Activated CD4-positive, alpha-beta T cell treated with anti-CD3 and anti-CD28 coated beads, Interleukin-2, amount 10 ng/mL, durations not matched to agents 24 days and 14 days (primary cell): ENCODE measurements at regions not wholly inside any gene's neighbourhood (a gene's known extent, or its start where the extent isn't known, plus 50 kb on each side); places are given as distances from the start of the nearest gene placed in this dataset.

Source experiments
- DNase-seq: peaks from one replicate; pipeline ENCODE4 v3.0.0; 2022
- H3K27ac Mint-ChIP-seq: one replicate; pipeline ENCODE4 v1.8.0; 2022; ENCODE audit warnings: mild to moderate bottlenecking, mixed read lengths
- H3K27me3 Mint-ChIP-seq: one replicate; pipeline ENCODE4 v1.8.0; 2022; ENCODE audit warnings: mixed read lengths
- H3K36me3 Mint-ChIP-seq: one replicate; pipeline ENCODE4 v1.8.0; 2022; ENCODE audit warnings: low read depth, mild to moderate bottlenecking, mixed read lengths
- H3K4me1 Mint-ChIP-seq: one replicate; pipeline ENCODE4 v1.8.0; 2021; ENCODE audit warnings: mixed read lengths
- H3K4me3 Mint-ChIP-seq: one replicate; pipeline ENCODE4 v1.8.0; 2022; ENCODE audit warnings: mild to moderate bottlenecking, moderate library complexity, mixed read lengths
- H3K9me3 Mint-ChIP-seq: one replicate; pipeline ENCODE4 v1.8.0; 2021; ENCODE audit warnings: mixed read lengths
- intact Hi-C: fragments of 100-400 bp; cut with micrococcal nuclease; formaldehyde crosslinking; loops from one replicate; pipeline ENCODE4 v1.15.1; 2023

DNA sequence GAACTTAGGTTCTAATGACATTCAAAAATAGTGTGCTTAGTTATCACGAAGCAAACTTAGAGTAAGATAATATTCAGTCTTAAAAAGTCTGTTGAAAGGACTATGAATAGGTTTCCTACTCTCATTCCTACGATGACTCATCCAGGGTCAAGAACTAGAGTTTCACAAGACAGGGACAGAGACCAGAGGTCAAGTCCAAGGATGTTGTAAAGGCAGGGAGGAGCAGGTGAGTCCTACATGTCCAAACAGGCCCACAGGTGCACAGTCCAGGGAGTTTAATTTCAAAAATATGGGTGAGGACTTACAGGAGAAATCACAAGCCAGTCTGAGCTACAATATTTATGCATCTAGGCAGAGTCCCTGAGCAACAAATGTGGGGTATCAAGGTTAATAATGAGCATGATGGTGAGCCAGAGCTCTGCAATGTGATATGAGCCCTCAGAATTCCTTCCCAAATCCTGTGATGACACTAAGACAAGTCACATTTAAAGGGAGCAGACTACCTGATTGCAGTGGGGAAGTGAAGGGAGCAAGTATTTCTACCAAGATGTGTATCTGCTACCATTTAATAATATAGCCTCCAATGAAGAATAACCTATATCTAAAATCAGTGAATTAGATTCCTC lies 100.0 kb upstream of the NRIP1 start:
- no peak overlapping the region for H3K27ac Mint-ChIP-seq
- H3K4me3 Mint-ChIP-seq: no peak overlapping the region
- no peaks in the 10 kb centered on the region for H3K4me1 Mint-ChIP-seq
- no peaks in the 10 kb centered on the region for H3K36me3 Mint-ChIP-seq
- DNase-seq: no peak
- intact Hi-C loops: no loop called here
- H3K27me3 Mint-ChIP-seq: no peaks in the 10 kb centered on the region
- peaks cover 5% of the 10 kb centered on the region for H3K9me3 Mint-ChIP-seq

DNA sequence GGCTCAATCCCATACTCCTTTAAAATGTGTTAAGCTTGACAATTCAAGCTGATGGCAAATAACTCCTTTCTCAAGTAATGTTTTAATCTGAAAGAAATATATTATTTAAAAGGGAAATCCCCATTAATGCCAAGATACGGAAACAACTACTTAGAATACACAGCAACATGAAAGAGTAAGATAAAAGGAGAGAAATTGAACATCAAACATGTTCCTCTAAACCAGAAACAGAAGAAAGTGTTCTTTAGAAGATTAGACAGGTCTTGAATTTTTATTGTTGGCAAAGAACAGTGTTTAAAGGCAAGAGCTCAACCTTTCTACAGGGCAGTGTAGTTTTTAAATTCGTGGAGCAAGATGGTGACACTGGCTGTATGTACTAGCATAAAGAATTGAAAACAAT lies 105.8 kb upstream of the NRIP1 start:
- Mint-ChIP-seq H3K36me3 (no peaks in the 10 kb centered on the region), H3K27ac (no peak overlapping the region), H3K9me3 (peaks cover 5% of the 10 kb centered on the region), H3K4me1 (no peaks in the 10 kb centered on the region), H3K27me3 (no peaks in the 10 kb centered on the region), H3K4me3 (no peak overlapping the region)
- no peak for DNase-seq
- intact Hi-C loops: no loop called here

DNA sequence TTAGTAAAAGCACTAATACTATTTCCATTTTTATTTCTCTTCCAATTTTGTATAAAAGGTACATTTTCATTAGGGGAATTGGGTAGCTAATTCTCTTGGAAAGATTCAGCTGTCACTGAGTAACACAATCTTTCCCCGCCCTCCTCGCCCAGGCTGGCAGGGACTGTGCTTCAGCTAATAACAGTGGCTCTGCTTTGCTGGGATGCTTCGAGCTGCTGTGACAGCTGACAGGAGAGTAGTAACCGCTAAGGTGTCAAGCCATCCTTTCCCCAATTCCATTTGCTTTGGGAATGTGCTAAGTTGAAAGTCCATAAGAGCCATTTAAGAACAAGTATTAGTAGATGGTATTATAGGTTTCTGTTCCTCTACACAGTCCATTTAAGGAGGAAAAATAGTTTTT lies 106.7 kb upstream of the NRIP1 start:
- Mint-ChIP-seq H3K9me3 (peaks cover 5% of the 10 kb centered on the region), H3K27me3 (no peaks in the 10 kb centered on the region), H3K36me3 (no peaks in the 10 kb centered on the region), H3K27ac (no peak overlapping the region), H3K4me1 (no peaks in the 10 kb centered on the region), H3K4me3 (no peak overlapping the region)
- no peak for DNase-seq
- intact Hi-C loops: no loop called here

DNA sequence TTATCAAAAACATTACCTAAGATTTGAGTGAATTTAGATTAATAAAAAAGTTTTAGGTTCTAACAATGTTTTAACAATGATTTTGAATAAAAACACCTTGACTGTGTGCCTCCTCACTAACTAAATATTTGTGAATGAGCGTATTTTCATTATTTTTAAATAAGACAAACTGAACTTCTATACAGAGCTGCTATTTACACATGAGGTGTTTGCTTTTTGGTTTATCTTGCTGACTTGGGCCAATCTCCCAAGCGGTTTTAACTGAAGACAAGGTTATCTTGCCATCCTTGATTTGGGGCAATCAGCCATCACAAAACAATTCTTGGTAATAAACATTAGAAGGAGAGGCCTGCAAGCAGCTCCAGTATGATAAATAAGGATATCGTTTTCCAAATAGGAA lies 108.2 kb upstream of the NRIP1 start:
- H3K36me3 Mint-ChIP-seq: no peaks in the 10 kb centered on the region
- no peaks in the 10 kb centered on the region for H3K4me1 Mint-ChIP-seq
- DNase-seq: no peak
- H3K9me3 Mint-ChIP-seq: peaks cover 2% of the 10 kb centered on the region
- no peak overlapping the region for H3K27ac Mint-ChIP-seq
- no peak overlapping the region for H3K4me3 Mint-ChIP-seq
- intact Hi-C loops: no loop called here
- no peaks in the 10 kb centered on the region for H3K27me3 Mint-ChIP-seq

DNA sequence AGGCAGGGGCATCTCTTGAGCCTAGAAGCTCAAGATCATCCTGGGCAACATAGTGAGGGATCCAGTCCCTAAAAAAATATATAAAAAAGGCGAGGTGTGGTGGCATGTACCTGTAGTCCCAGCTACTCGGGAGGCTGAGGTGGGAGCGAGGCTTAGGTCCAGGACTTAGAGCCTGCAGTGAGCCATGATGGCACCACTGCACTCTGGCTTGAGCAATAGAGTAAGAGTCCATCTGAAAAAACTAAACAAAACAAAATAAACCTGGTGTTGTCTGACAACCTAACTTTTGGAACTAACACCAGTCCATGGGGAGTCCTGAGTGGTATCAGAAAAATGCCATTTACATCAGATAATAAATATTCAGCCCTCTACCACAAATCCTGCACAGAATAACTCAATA lies 110.1 kb upstream of the NRIP1 start:
- H3K36me3 Mint-ChIP-seq: no peaks in the 10 kb centered on the region
- no peaks in the 10 kb centered on the region for H3K27me3 Mint-ChIP-seq
- no peaks in the 10 kb centered on the region for H3K9me3 Mint-ChIP-seq
- DNase-seq: no peak
- no peak overlapping the region for H3K4me3 Mint-ChIP-seq
- H3K4me1 Mint-ChIP-seq: no peaks in the 10 kb centered on the region
- no peak overlapping the region for H3K27ac Mint-ChIP-seq
- intact Hi-C loops: no loop called here

DNA sequence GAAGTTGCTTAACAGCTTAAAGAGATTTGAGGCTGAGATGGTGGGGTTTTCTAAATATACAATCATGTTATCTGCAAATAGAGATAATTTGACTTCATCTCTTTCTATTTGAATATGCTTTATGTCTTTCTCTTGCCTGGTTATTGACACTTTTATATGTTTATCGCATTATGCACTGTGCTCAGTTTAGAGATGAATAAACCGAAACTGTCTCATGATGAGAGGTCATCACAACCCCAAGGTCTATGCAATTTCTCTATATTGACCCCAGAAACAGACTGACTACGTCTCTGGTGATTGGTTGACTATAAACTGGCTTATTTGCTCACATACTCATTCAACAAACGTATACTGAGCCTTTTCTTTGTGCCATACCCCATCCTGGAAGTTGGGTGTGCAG lies 117.9 kb upstream of the NRIP1 start:
- H3K4me3 Mint-ChIP-seq: no peak overlapping the region
- H3K4me1 Mint-ChIP-seq: no peaks in the 10 kb centered on the region
- H3K9me3 Mint-ChIP-seq: no peaks in the 10 kb centered on the region
- intact Hi-C loops: no loop called here
- no peaks in the 10 kb centered on the region for H3K36me3 Mint-ChIP-seq
- H3K27me3 Mint-ChIP-seq: no peaks in the 10 kb centered on the region
- DNase-seq: no peak
- H3K27ac Mint-ChIP-seq: no peak overlapping the region

DNA sequence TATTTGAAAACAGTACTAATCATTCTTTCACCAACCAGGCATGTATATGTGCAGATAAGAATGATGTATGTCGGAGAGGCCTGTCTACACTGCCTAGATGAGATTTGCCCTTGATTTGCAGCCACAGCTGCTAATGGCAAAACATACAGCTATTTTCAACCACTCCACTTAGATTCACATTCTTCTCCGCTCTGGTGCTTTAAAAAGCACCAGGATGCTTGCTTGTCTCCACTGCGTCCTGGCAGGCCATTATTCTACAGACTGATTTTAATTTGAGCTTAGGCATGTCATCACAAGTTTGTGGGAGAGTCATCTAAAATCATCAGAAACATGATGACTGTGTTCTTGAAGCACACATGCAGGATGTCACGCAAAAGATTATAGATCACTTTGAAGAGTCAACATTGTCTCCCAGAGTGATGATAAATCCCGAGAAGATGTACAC lies 119.0 kb upstream of the NRIP1 start:
- Mint-ChIP-seq H3K27me3 (no peaks in the 10 kb centered on the region), H3K4me3 (no peak overlapping the region), H3K4me1 (no peaks in the 10 kb centered on the region), H3K36me3 (no peaks in the 10 kb centered on the region), H3K27ac (no peak overlapping the region), H3K9me3 (no peaks in the 10 kb centered on the region)
- intact Hi-C loops: no loop called here
- DNase-seq: no peak

DNA sequence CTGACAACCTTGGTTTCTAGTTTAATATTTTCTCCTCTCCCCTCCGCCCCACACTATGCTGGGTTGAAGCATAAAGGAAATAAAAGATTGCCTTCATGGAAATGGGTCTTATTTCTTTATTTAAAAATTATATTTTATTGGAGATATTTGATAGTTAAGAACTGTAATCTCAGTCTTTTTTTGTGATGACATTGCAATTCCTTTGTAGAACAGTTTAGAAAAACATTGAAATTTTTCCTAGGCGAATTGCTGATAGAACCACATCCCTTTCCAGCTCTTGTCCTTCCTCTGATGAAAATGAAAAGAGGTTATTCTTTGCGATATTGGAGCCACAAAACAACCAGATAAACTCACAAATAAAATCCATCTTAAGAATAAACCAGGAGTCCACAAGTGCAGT lies 125.6 kb upstream of the NRIP1 start:
- H3K27me3 Mint-ChIP-seq: no peaks in the 10 kb centered on the region
- no peak for DNase-seq
- no peak overlapping the region for H3K4me3 Mint-ChIP-seq
- no peaks in the 10 kb centered on the region for H3K36me3 Mint-ChIP-seq
- H3K4me1 Mint-ChIP-seq: no peaks in the 10 kb centered on the region
- H3K27ac Mint-ChIP-seq: no peak overlapping the region
- intact Hi-C loops: no loop called here
- H3K9me3 Mint-ChIP-seq: no peaks in the 10 kb centered on the region

DNA sequence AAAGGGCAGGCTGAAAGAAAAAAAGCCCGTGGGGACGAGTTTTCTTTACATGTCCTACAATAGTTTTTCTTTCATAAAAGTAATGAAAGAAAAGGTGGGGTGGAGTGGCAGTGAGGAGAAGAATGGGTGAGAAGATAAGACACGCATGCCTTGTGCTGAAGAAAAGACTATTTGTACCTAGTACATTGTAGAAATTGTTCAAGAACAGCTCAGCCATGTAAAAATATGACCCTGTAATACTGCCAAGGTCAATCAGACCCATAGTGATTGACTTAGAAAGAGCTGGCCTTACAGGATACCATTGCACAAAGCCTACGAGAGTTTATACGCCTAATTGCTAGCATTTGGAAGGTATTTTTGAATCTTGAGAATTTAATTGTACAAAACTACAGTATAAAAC lies 126.0 kb upstream of the NRIP1 start:
- no peaks in the 10 kb centered on the region for H3K4me1 Mint-ChIP-seq
- no peaks in the 10 kb centered on the region for H3K36me3 Mint-ChIP-seq
- H3K27ac Mint-ChIP-seq: no peak overlapping the region
- H3K4me3 Mint-ChIP-seq: no peak overlapping the region
- H3K27me3 Mint-ChIP-seq: no peaks in the 10 kb centered on the region
- DNase-seq: no peak
- H3K9me3 Mint-ChIP-seq: no peaks in the 10 kb centered on the region
- intact Hi-C loops: no loop called here

DNA sequence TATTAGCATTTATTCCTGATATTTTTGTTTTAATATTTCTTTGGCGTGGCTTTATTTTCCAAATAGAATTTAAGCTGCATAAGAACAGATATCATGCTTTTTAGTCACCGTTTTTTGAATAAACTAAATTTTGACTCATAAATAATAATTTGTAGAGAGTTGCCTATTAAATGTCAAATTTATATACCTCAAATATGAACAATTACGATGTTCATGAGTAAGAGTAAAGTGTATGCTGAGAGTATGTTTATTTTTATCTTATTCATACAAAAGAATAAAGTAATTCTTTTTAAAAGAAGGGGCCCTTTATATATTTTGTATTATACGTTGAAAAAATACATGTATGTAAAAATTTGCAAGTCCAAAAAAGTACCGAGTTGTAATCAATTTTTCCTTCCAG lies 126.5 kb upstream of the NRIP1 start:
- H3K27ac Mint-ChIP-seq: no peak overlapping the region
- intact Hi-C loops: no loop called here
- no peak for DNase-seq
- no peaks in the 10 kb centered on the region for H3K9me3 Mint-ChIP-seq
- no peaks in the 10 kb centered on the region for H3K36me3 Mint-ChIP-seq
- H3K4me1 Mint-ChIP-seq: no peaks in the 10 kb centered on the region
- no peak overlapping the region for H3K4me3 Mint-ChIP-seq
- H3K27me3 Mint-ChIP-seq: no peaks in the 10 kb centered on the region

DNA sequence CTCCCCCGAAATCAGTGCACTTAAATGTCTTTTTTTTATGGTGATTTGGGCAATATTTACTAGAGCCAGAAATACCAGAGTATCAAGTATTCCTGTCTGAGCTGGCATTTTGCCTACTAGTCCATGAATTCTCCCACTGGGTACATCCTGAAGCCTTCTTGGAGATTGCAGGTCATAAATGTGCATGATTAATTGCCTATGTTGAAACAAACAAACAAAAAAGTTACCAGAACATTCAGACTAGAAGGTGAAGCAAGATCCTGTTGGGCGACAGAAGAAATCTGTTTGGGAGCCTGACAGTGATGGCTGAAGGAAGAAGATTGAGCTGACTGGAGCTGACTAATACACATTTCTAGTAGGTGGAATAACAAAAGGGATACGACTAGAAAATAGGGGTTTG lies 127.4 kb upstream of the NRIP1 start:
- no peak overlapping the region for H3K4me3 Mint-ChIP-seq
- no peak overlapping the region for H3K27ac Mint-ChIP-seq
- H3K27me3 Mint-ChIP-seq: no peaks in the 10 kb centered on the region
- no peaks in the 10 kb centered on the region for H3K4me1 Mint-ChIP-seq
- H3K9me3 Mint-ChIP-seq: no peaks in the 10 kb centered on the region
- no peak for DNase-seq
- H3K36me3 Mint-ChIP-seq: no peaks in the 10 kb centered on the region
- intact Hi-C loops: no loop called here

DNA sequence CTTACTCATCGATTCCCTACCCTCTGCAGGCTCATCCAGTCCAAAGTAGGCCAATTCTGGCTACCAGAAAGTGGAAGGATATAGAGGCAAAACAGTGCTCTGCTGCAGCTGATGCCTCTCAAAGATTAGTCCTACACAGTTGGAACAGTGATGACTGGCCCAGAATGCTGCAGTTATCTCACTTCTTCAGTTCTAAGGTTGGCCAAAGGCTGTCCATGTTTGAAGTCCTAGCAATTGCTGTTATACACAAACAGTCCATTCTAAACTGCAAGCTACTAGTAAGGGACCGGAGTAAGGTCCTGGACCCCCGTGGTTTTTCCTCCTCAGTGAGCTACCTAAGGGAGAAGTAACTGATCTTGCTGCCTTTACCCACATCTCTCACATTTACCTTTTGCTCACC lies 129.1 kb upstream of the NRIP1 start:
- no peak for DNase-seq
- no peaks in the 10 kb centered on the region for H3K4me1 Mint-ChIP-seq
- intact Hi-C loops: no loop called here

DNA sequence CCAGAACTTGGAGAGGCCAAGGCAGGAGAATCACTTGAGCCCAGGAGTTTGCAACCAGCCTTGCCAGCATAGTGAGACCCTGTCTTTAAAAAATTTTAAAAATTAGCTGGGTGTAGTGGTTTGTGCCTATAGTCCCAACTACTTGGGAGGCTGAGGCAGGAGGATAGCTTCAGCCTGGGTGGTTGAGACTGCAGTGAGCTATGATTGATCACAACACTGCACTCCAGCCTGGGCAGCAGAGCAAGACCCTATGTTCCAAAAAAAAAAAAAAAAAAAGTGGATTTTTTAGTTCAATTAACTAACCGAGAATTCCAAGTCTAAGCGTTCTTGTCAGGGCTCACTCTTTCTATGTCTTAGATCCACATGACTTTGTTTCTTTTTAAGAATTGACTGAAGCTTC lies 130.3 kb upstream of the NRIP1 start:
- DNase-seq: no peak
- Mint-ChIP-seq H3K4me1 (no peaks in the 10 kb centered on the region), H3K9me3 (no peaks in the 10 kb centered on the region), H3K36me3 (no peaks in the 10 kb centered on the region), H3K4me3 (no peak overlapping the region), H3K27ac (no peak overlapping the region), H3K27me3 (no peaks in the 10 kb centered on the region)
- intact Hi-C loops: no loop called here

More for the DNA sequence above, 129.1 kb upstream of the NRIP1 start:
- no peaks in the 10 kb centered on the region for H3K9me3 Mint-ChIP-seq
- no peak overlapping the region for H3K4me3 Mint-ChIP-seq
- no peaks in the 10 kb centered on the region for H3K27me3 Mint-ChIP-seq
- no peaks in the 10 kb centered on the region for H3K36me3 Mint-ChIP-seq
- H3K27ac Mint-ChIP-seq: no peak overlapping the region

DNA sequence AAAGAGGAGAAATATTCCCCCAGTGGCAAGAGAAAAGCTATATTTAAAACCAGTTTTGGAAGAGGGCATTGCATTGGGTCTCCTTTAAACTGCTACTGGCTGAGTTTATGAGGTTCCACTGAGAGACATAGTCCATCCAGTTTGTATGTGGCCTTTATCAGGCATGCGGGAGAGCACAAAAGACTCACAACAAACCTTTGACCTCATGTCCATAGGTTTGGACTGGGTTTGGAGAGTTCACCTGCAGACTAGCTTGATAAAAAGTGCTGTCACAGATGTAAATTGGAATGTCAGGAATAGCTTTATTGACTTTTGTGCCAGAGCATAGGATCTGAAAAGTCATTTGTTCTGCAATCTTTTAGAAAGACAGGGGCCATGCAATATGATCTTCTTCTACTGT lies 131.0 kb upstream of the NRIP1 start:
- no peak overlapping the region for H3K27ac Mint-ChIP-seq
- intact Hi-C loops: no loop called here
- H3K4me1 Mint-ChIP-seq: no peaks in the 10 kb centered on the region
- no peaks in the 10 kb centered on the region for H3K9me3 Mint-ChIP-seq
- no peaks in the 10 kb centered on the region for H3K27me3 Mint-ChIP-seq
- no peak overlapping the region for H3K4me3 Mint-ChIP-seq
- no peaks in the 10 kb centered on the region for H3K36me3 Mint-ChIP-seq
- DNase-seq: no peak

DNA sequence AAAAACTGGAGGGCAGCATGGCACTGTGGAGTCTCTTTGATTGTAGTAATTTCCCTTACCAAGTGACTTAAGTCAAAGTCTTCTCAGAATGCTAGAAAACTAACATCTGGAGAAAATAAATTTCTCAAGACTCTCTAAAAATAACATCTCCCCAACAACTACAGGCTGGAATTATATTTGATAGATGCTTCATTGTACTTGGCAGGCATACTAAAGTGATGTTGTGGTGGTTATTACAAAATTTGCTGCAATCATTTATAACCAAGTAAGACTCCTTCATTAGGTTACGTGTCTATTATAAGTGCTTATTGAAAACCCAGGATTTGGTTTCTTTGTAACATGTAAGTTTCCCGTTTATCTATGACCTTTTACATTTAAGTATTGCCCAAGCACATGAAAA lies 132.9 kb upstream of the NRIP1 start:
- Mint-ChIP-seq H3K27me3 (no peaks in the 10 kb centered on the region), H3K9me3 (no peaks in the 10 kb centered on the region), H3K36me3 (no peaks in the 10 kb centered on the region), H3K4me3 (no peak overlapping the region), H3K27ac (no peak overlapping the region), H3K4me1 (no peaks in the 10 kb centered on the region)
- intact Hi-C loops: no loop called here
- DNase-seq: no peak
